WTC11 (cell line): ENCODE measurements at regions not wholly inside any gene's neighbourhood (a gene's known extent, or its start where the extent isn't known, plus 50 kb on each side); places are given as distances from the start of the nearest gene placed in this dataset.

Experiments used
- ATAC-seq: fragments of 200-7000 bp; cut with Tn5 transposase; 2 replicates; pipeline ENCODE4 v1.10.0; 2021; ENCODE audit warnings: mild to moderate bottlenecking, moderate library complexity
- CTCF ChIA-PET: fragments of 300-600 bp; sonication (Branson Sonifier 250); formaldehyde crosslinking; loops from one replicate; lab custom pipeline; 2021; ENCODE audit warnings: antibody characterized with exemption; lab: Charles Lee
- POLR2A ChIA-PET: fragments of 350-600 bp; sonication (Branson Sonifier 250); formaldehyde crosslinking; loops from one replicate; lab custom pipeline; 2021; ENCODE audit warnings: antibody characterized with exemption; lab: Charles Lee
- DNase-seq: peaks from one replicate; pipeline ENCODE4 v3.0.0; 2021; ENCODE audit warnings: low spot score
- H3K27ac Mint-ChIP-seq: 2 replicates; pipeline ENCODE4 v1.8.0; 2021; ENCODE audit warnings: mixed read lengths
- H3K27me3 Mint-ChIP-seq: 2 replicates; pipeline ENCODE4 v1.8.0; 2021; ENCODE audit warnings: low read depth, mild to moderate bottlenecking, moderate library complexity, mixed read lengths
- H3K36me3 Mint-ChIP-seq: 2 replicates; pipeline ENCODE4 v1.8.0; 2021; ENCODE audit warnings: mixed read lengths
- H3K4me1 Mint-ChIP-seq: 2 replicates; pipeline ENCODE4 v1.8.0; 2022; ENCODE audit warnings: mixed read lengths
- H3K4me3 Mint-ChIP-seq: 2 replicates; pipeline ENCODE4 v1.8.0; 2021; ENCODE audit warnings: mild to moderate bottlenecking, moderate library complexity, mixed read lengths
- H3K9me3 Mint-ChIP-seq: 2 replicates; pipeline ENCODE4 v1.8.0; 2021; ENCODE audit warnings: mixed read lengths
- FOXP1 ChIP-seq: sonication (generic); formaldehyde crosslinking; IDR thresholded peaks from 2 replicates; pipeline ENCODE4 v1.8.0; 2022; ENCODE audit warnings: missing genetic modification reagents, mild to moderate bottlenecking, moderate library complexity, borderline replicate concordance
- HMGA2 ChIP-seq: fragments of 250-450 bp; sonication (Bioruptor Pico); IDR thresholded peaks from 2 replicates; pipeline ENCODE4 v1.4.0; 2021; ENCODE audit warnings: mild to moderate bottlenecking, moderate library complexity
- MYBL2 ChIP-seq: sonication (generic); formaldehyde crosslinking; IDR thresholded peaks from 2 replicates; pipeline ENCODE4 v1.8.1; 2023; ENCODE audit warnings: mild to moderate bottlenecking, moderate library complexity, missing genetic modification reagents
- NFE2L1 ChIP-seq: sonication (generic); formaldehyde crosslinking; IDR thresholded peaks from 2 replicates; pipeline ENCODE4 v1.8.1; 2023; ENCODE audit warnings: missing genetic modification reagents
- NFYB ChIP-seq: sonication (generic); formaldehyde crosslinking; conservative IDR thresholded peaks from 2 replicates; pipeline ENCODE4 v1.8.0; 2022; ENCODE audit warnings: low read depth, missing genetic modification reagents
- SMAD4 ChIP-seq: sonication (generic); formaldehyde crosslinking; IDR thresholded peaks from 2 replicates; pipeline ENCODE4 v1.8.0; 2022; ENCODE audit warnings: mild to moderate bottlenecking, missing genetic modification reagents
- TEAD4 ChIP-seq: sonication (generic); formaldehyde crosslinking; IDR thresholded peaks from 2 replicates; pipeline ENCODE4 v1.8.0; 2022; ENCODE audit warnings: mild to moderate bottlenecking, missing genetic modification reagents
- ZNF317 ChIP-seq: sonication (generic); formaldehyde crosslinking; IDR thresholded peaks from 2 replicates; pipeline ENCODE4 v1.8.1; 2023; ENCODE audit warnings: low read depth, mild to moderate bottlenecking, moderate library complexity, missing genetic modification reagents, borderline replicate concordance
- ZNF396 ChIP-seq: fragments of 250-450 bp; sonication (Bioruptor Pico); IDR thresholded peaks from 2 replicates; pipeline ENCODE4 v1.8.0; 2021; ENCODE audit warnings: mild to moderate bottlenecking, moderate library complexity, borderline replicate concordance
- TF ChIP-seq, protein P1 (sequence below): sonication (generic); formaldehyde crosslinking; conservative IDR thresholded peaks from 2 replicates; pipeline ENCODE4 v1.8.1; 2022; ENCODE audit warnings: mild to moderate bottlenecking, missing genetic modification reagents
- TF ChIP-seq, protein P2 (sequence below): fragments of 250-450 bp; sonication (Bioruptor Pico); IDR thresholded peaks from 2 replicates; pipeline ENCODE4 v2.1.2; 2022; ENCODE audit warnings: mild to moderate bottlenecking, moderate library complexity
- TF ChIP-seq, protein P3 (sequence below): fragments of 250-450 bp; sonication (Bioruptor Pico); IDR thresholded peaks from 2 replicates; pipeline ENCODE4 v1.9.0; 2021; ENCODE audit warnings: mild to moderate bottlenecking
- TF ChIP-seq, protein P4 (sequence below): sonication (generic); formaldehyde crosslinking; IDR thresholded peaks from 2 replicates; pipeline ENCODE4 v1.8.1; 2022; ENCODE audit warnings: mild to moderate bottlenecking, moderate library complexity, missing genetic modification reagents
- TF ChIP-seq, protein P5 (sequence below): sonication (generic); formaldehyde crosslinking; IDR thresholded peaks from 2 replicates; pipeline ENCODE4 v1.8.1; 2022; ENCODE audit warnings: low read depth, missing genetic modification reagents, borderline replicate concordance
- TF ChIP-seq, protein P6 (sequence below): sonication (generic); formaldehyde crosslinking; IDR thresholded peaks from 2 replicates; pipeline ENCODE4 v1.8.0; 2023; ENCODE audit warnings: missing genetic modification reagents, mild to moderate bottlenecking, borderline replicate concordance

DNA sequence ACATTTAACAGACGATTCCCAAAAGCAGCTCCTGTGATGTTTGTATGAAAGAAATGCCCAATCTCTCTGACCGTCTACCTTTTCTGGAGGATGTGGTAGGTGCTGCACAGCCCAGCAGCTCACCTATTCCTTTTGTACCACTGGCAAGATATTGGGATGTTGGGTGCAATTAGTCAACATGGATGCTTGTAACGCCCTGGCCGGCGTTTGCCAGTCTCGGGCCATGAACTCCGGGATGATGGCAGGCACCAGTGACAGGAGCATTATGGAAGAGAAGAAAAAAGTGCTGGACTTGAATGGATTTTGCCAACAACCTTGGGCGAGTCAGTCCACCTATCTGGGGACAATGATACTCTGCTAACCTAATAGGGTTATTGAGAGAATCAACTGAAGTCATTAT is 69.0 kb upstream of the ZNF438 start:
- peaks cover 5% of the 10 kb centered on the region for H3K4me1 Mint-ChIP-seq
- POLR2A ChIA-PET, result no interaction called here
- DNase-seq, result no peak
- no peaks in the 10 kb centered on the region for H3K9me3 Mint-ChIP-seq
- H3K36me3 Mint-ChIP-seq, result no peaks in the 10 kb centered on the region
- no peak overlapping the region for H3K27ac Mint-ChIP-seq
- no peak overlapping the region for H3K4me3 Mint-ChIP-seq
- ATAC-seq, result no peak
- TF ChIP-seq, protein P1, sequence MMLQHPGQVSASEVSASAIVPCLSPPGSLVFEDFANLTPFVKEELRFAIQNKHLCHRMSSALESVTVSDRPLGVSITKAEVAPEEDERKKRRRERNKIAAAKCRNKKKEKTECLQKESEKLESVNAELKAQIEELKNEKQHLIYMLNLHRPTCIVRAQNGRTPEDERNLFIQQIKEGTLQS (CRISPR knock-in tag), result no peak
- no peak for TF ChIP-seq NFYB (CRISPR knock-in tag)
- TF ChIP-seq, protein P2, sequence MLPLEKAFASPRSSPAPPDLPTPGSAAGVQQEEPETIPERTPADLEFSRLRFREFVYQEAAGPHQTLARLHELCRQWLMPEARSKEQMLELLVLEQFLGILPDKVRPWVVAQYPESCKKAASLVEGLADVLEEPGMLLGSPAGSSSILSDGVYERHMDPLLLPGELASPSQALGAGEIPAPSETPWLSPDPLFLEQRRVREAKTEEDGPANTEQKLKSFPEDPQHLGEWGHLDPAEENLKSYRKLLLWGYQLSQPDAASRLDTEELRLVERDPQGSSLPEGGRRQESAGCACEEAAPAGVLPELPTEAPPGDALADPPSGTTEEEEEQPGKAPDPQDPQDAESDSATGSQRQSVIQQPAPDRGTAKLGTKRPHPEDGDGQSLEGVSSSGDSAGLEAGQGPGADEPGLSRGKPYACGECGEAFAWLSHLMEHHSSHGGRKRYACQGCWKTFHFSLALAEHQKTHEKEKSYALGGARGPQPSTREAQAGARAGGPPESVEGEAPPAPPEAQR (CRISPR knock-in tag), result no peak
- no peak for TF ChIP-seq TEAD4
- no peak for TF ChIP-seq ZNF317 (CRISPR knock-in tag)
- TF ChIP-seq FOXP1 (CRISPR knock-in tag), result no peak
- TF ChIP-seq SMAD4 (CRISPR knock-in tag), result no peak
- TF ChIP-seq NFE2L1, result no peak
- TF ChIP-seq MYBL2, result no peak
- H3K27me3 Mint-ChIP-seq, result no peaks in the 10 kb centered on the region
- CTCF ChIA-PET, result interaction anchor here (0.5 to 1.1 kb wide), 2 partner anchors 86 to 363 kb away, joined by 3 to 4 read pairs; no protein-coding TSS in a partner anchor

DNA sequence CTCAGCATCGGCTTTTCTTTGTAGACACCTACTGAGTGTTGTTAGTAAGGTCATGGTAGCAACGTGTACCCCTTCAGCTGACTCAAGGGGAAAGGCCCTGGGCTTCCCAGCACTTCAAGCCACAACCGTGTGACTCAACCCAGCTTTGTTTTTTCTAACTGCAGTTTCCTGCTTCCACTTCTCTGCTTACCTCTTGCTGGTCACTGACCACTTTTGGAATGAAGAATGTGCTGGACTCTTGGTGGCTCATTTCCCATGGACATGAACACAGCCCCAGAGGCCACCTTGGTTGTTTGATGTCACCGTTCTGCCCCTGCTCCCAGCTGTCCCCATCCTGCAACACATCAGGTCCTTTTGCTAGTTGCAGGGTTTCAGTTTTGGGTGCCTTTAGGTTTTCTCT is 69.5 kb upstream of the ZNF438 start:
- POLR2A ChIA-PET, result no interaction called here
- CTCF ChIA-PET, result interaction anchor here (0.6 kb wide), 1 partner anchor 8 kb away, joined by 5 read pairs; no protein-coding TSS in a partner anchor
- H3K27ac Mint-ChIP-seq, result no peak overlapping the region

More for the DNA sequence above, 69.5 kb upstream of the ZNF438 start:
- TF ChIP-seq, protein P3, sequence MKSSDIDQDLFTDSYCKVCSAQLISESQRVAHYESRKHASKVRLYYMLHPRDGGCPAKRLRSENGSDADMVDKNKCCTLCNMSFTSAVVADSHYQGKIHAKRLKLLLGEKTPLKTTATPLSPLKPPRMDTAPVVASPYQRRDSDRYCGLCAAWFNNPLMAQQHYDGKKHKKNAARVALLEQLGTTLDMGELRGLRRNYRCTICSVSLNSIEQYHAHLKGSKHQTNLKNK (CRISPR knock-in tag), result no peak
- TF ChIP-seq, protein P4, sequence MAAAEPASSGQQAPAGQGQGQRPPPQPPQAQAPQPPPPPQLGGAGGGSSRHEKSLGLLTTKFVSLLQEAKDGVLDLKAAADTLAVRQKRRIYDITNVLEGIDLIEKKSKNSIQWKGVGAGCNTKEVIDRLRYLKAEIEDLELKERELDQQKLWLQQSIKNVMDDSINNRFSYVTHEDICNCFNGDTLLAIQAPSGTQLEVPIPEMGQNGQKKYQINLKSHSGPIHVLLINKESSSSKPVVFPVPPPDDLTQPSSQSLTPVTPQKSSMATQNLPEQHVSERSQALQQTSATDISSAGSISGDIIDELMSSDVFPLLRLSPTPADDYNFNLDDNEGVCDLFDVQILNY (CRISPR knock-in tag), result no peak
- TF ChIP-seq SMAD4 (CRISPR knock-in tag) (no peak), HMGA2 (CRISPR knock-in tag) (no peak), TEAD4 (no peak), ZNF396 (no peak)
- TF ChIP-seq, protein P2 (CRISPR knock-in tag), result no peak
- TF ChIP-seq, protein P5, sequence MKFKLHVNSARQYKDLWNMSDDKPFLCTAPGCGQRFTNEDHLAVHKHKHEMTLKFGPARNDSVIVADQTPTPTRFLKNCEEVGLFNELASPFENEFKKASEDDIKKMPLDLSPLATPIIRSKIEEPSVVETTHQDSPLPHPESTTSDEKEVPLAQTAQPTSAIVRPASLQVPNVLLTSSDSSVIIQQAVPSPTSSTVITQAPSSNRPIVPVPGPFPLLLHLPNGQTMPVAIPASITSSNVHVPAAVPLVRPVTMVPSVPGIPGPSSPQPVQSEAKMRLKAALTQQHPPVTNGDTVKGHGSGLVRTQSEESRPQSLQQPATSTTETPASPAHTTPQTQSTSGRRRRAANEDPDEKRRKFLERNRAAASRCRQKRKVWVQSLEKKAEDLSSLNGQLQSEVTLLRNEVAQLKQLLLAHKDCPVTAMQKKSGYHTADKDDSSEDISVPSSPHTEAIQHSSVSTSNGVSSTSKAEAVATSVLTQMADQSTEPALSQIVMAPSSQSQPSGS, result no peak
- TF ChIP-seq, protein P6, sequence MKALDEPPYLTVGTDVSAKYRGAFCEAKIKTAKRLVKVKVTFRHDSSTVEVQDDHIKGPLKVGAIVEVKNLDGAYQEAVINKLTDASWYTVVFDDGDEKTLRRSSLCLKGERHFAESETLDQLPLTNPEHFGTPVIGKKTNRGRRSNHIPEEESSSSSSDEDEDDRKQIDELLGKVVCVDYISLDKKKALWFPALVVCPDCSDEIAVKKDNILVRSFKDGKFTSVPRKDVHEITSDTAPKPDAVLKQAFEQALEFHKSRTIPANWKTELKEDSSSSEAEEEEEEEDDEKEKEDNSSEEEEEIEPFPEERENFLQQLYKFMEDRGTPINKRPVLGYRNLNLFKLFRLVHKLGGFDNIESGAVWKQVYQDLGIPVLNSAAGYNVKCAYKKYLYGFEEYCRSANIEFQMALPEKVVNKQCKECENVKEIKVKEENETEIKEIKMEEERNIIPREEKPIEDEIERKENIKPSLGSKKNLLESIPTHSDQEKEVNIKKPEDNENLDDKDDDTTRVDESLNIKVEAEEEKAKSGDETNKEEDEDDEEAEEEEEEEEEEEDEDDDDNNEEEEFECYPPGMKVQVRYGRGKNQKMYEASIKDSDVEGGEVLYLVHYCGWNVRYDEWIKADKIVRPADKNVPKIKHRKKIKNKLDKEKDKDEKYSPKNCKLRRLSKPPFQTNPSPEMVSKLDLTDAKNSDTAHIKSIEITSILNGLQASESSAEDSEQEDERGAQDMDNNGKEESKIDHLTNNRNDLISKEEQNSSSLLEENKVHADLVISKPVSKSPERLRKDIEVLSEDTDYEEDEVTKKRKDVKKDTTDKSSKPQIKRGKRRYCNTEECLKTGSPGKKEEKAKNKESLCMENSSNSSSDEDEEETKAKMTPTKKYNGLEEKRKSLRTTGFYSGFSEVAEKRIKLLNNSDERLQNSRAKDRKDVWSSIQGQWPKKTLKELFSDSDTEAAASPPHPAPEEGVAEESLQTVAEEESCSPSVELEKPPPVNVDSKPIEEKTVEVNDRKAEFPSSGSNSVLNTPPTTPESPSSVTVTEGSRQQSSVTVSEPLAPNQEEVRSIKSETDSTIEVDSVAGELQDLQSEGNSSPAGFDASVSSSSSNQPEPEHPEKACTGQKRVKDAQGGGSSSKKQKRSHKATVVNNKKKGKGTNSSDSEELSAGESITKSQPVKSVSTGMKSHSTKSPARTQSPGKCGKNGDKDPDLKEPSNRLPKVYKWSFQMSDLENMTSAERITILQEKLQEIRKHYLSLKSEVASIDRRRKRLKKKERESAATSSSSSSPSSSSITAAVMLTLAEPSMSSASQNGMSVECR, result no peak
- DNase-seq, result no peak
- Mint-ChIP-seq H3K9me3 (no peaks in the 10 kb centered on the region), H3K4me1 (peaks cover 8% of the 10 kb centered on the region), H3K27me3 (no peaks in the 10 kb centered on the region), H3K36me3 (no peaks in the 10 kb centered on the region), H3K4me3 (no peak overlapping the region)
- no peak for ATAC-seq
